ENCODE measurements at regions not wholly inside any gene's neighbourhood (a gene's known extent, or its start where the extent isn't known, plus 50 kb on each side); places are given as distances from the start of the nearest gene placed in this dataset.
"Not testable (repeated sequence)": the region's sequence is repeated elsewhere in the genome, so short reads cannot be mapped to it uniquely, and the experiment has no call there.

- no peak for DNase-seq
These were observed 290.5 kb upstream of the EYS start for GRCh38 chr6:65997539-65997938.

GRCh38 chr6:65996096-65996495, 289.1 kb upstream of the EYS start:
- Histone ChIP-seq H3K4me1 (ENCODE audit: control extremely low read depth in 1 of 4, control insufficient read depth in 4 of 4, insufficient read depth in 4 of 4, low read length in 3 of 4) (no peaks in the 10 kb centered on the region), H3K27ac (ENCODE audit: insufficient read depth in 1 of 2, low read depth in 1 of 2, low read length in 2 of 2, poor library complexity in 1 of 2, severe bottlenecking in 2 of 2) (no peak overlapping the region), H3K4me3 (ENCODE audit: control insufficient read depth in 1 of 7, extremely low read depth in 1 of 7, insufficient read depth in 4 of 7, low read depth in 2 of 7, low read length in 6 of 7) (no peak overlapping the region), H3K36me3 (ENCODE audit: control insufficient read depth in 4 of 4, insufficient read depth in 4 of 4, low read length in 3 of 4) (no peaks in the 10 kb centered on the region), H3K9me3 (ENCODE audit: control extremely low read depth in 1 of 5, control insufficient read depth in 4 of 5, insufficient read depth in 2 of 5, low read depth in 1 of 5, low read length in 4 of 5) (peaks cover 0 to 2% (median 0%) of the 10 kb centered on the region in 5 experiments), H3K27me3 (replicated peaks in 2 of 5; ENCODE audit: control insufficient read depth in 4 of 5, insufficient read depth in 5 of 5, low read length in 4 of 5) (no peaks in the 10 kb centered on the region)
- POLR2A ChIA-PET = no interaction called here
- CTCF ChIA-PET = no interaction called here
- no peak for DNase-seq
- WGBS (ENCODE audit: insufficient coverage) = no CpG with 5 or more reads among the region's 1 CpG

More at GRCh38 chr6:65997539-65997938, 290.5 kb upstream of the EYS start:
- ChIA-PET POLR2A (no interaction called here), CTCF (no interaction called here)
- H3K36me3 ChIP-seq (ENCODE audit: control insufficient read depth in 4 of 4, insufficient read depth in 4 of 4, low read length in 3 of 4) = no peaks in the 10 kb centered on the region
- no peaks in the 10 kb centered on the region for H3K27me3 ChIP-seq (replicated peaks in 2 of 5; ENCODE audit: control insufficient read depth in 4 of 5, insufficient read depth in 5 of 5, low read length in 4 of 5)
- H3K9me3 ChIP-seq (ENCODE audit: control extremely low read depth in 1 of 5, control insufficient read depth in 4 of 5, insufficient read depth in 2 of 5, low read depth in 1 of 5, low read length in 4 of 5) = peaks cover 0 to 2% (median 0%) of the 10 kb centered on the region in 5 experiments
- no peaks in the 10 kb centered on the region for H3K4me1 ChIP-seq (ENCODE audit: control extremely low read depth in 1 of 4, control insufficient read depth in 4 of 4, insufficient read depth in 4 of 4, low read length in 3 of 4)
- no peak overlapping the region for H3K27ac ChIP-seq (ENCODE audit: insufficient read depth in 1 of 2, low read depth in 1 of 2, low read length in 2 of 2, poor library complexity in 1 of 2, severe bottlenecking in 2 of 2)
- no CpG with 5 or more reads among the region's 1 CpG for WGBS (ENCODE audit: insufficient coverage)
- no peak overlapping the region for H3K4me3 ChIP-seq (ENCODE audit: control insufficient read depth in 1 of 7, extremely low read depth in 1 of 7, insufficient read depth in 4 of 7, low read depth in 2 of 7, low read length in 6 of 7)

GRCh38 chr6:65989676-65990075, 282.6 kb upstream of the EYS start:
- 94% methylated on average over 5 of the region's 5 CpGs for WGBS (ENCODE audit: insufficient coverage)
- Histone ChIP-seq H3K27ac (ENCODE audit: insufficient read depth in 1 of 2, low read depth in 1 of 2, low read length in 2 of 2, poor library complexity in 1 of 2, severe bottlenecking in 2 of 2) (no peak overlapping the region), H3K4me3 (ENCODE audit: control insufficient read depth in 1 of 7, extremely low read depth in 1 of 7, insufficient read depth in 4 of 7, low read depth in 2 of 7, low read length in 6 of 7) (no peak overlapping the region), H3K36me3 (ENCODE audit: control insufficient read depth in 4 of 4, insufficient read depth in 4 of 4, low read length in 3 of 4) (no peaks in the 10 kb centered on the region), H3K9me3 (ENCODE audit: control extremely low read depth in 1 of 5, control insufficient read depth in 4 of 5, insufficient read depth in 2 of 5, low read depth in 1 of 5, low read length in 4 of 5) (no peaks in the 10 kb centered on the region), H3K4me1 (ENCODE audit: control extremely low read depth in 1 of 4, control insufficient read depth in 4 of 4, insufficient read depth in 4 of 4, low read length in 3 of 4) (no peaks in the 10 kb centered on the region), H3K27me3 (replicated peaks in 2 of 5; ENCODE audit: control insufficient read depth in 4 of 5, insufficient read depth in 5 of 5, low read length in 4 of 5) (no peaks in the 10 kb centered on the region)
- ChIA-PET POLR2A (no interaction called here), CTCF (no interaction called here)
- DNase-seq = no peak

- no peak overlapping the region for H3K4me3 ChIP-seq (ENCODE audit: control insufficient read depth in 1 of 7, extremely low read depth in 1 of 7, insufficient read depth in 4 of 7, low read depth in 2 of 7, low read length in 6 of 7)
- ChIA-PET POLR2A (no interaction called here), CTCF (no interaction called here)
- DNase-seq = no peak
- no peaks in the 10 kb centered on the region for H3K36me3 ChIP-seq (ENCODE audit: control insufficient read depth in 4 of 4, insufficient read depth in 4 of 4, low read length in 3 of 4)
- H3K9me3 ChIP-seq (ENCODE audit: control extremely low read depth in 1 of 5, control insufficient read depth in 4 of 5, insufficient read depth in 2 of 5, low read depth in 1 of 5, low read length in 4 of 5) = no peaks in the 10 kb centered on the region
- H3K27me3 ChIP-seq (replicated peaks in 2 of 5; ENCODE audit: control insufficient read depth in 4 of 5, insufficient read depth in 5 of 5, low read length in 4 of 5) = no peaks in the 10 kb centered on the region
- H3K27ac ChIP-seq (ENCODE audit: insufficient read depth in 1 of 2, low read depth in 1 of 2, low read length in 2 of 2, poor library complexity in 1 of 2, severe bottlenecking in 2 of 2) = no peak overlapping the region
- WGBS (ENCODE audit: insufficient coverage) = no CpG with 5 or more reads among the region's 1 CpG
- no peaks in the 10 kb centered on the region for H3K4me1 ChIP-seq (ENCODE audit: control extremely low read depth in 1 of 4, control insufficient read depth in 4 of 4, insufficient read depth in 4 of 4, low read length in 3 of 4)
These were observed 281.0 kb upstream of the EYS start for GRCh38 chr6:65988006-65988405.

GRCh38 chr6:65984089-65984488, 277.1 kb upstream of the EYS start:
- no CpG with 5 or more reads among the region's 2 CpGs for WGBS (ENCODE audit: insufficient coverage)
- Histone ChIP-seq H3K4me3 (ENCODE audit: control insufficient read depth in 1 of 7, extremely low read depth in 1 of 7, insufficient read depth in 4 of 7, low read depth in 2 of 7, low read length in 6 of 7) (no peak overlapping the region), H3K27ac (ENCODE audit: insufficient read depth in 1 of 2, low read depth in 1 of 2, low read length in 2 of 2, poor library complexity in 1 of 2, severe bottlenecking in 2 of 2) (no peak overlapping the region), H3K27me3 (replicated peaks in 2 of 5; ENCODE audit: control insufficient read depth in 4 of 5, insufficient read depth in 5 of 5, low read length in 4 of 5) (no peaks in the 10 kb centered on the region), H3K4me1 (ENCODE audit: control extremely low read depth in 1 of 4, control insufficient read depth in 4 of 4, insufficient read depth in 4 of 4, low read length in 3 of 4) (no peaks in the 10 kb centered on the region), H3K9me3 (ENCODE audit: control extremely low read depth in 1 of 5, control insufficient read depth in 4 of 5, insufficient read depth in 2 of 5, low read depth in 1 of 5, low read length in 4 of 5) (no peaks in the 10 kb centered on the region), H3K36me3 (ENCODE audit: control insufficient read depth in 4 of 4, insufficient read depth in 4 of 4, low read length in 3 of 4) (no peaks in the 10 kb centered on the region)
- DNase-seq = no peak
- CTCF ChIA-PET = no interaction called here
- POLR2A ChIA-PET = no interaction called here

GRCh38 chr6:65979120-65979519, 272.1 kb upstream of the EYS start:
- Histone ChIP-seq H3K4me3 (ENCODE audit: control insufficient read depth in 1 of 7, extremely low read depth in 1 of 7, insufficient read depth in 4 of 7, low read depth in 2 of 7, low read length in 6 of 7) (no peak overlapping the region), H3K4me1 (ENCODE audit: control extremely low read depth in 1 of 4, control insufficient read depth in 4 of 4, insufficient read depth in 4 of 4, low read length in 3 of 4) (no peaks in the 10 kb centered on the region), H3K36me3 (ENCODE audit: control insufficient read depth in 4 of 4, insufficient read depth in 4 of 4, low read length in 3 of 4) (no peaks in the 10 kb centered on the region), H3K9me3 (ENCODE audit: control extremely low read depth in 1 of 5, control insufficient read depth in 4 of 5, insufficient read depth in 2 of 5, low read depth in 1 of 5, low read length in 4 of 5) (no peaks in the 10 kb centered on the region), H3K27me3 (replicated peaks in 2 of 5; ENCODE audit: control insufficient read depth in 4 of 5, insufficient read depth in 5 of 5, low read length in 4 of 5) (no peaks in the 10 kb centered on the region), H3K27ac (ENCODE audit: insufficient read depth in 1 of 2, low read depth in 1 of 2, low read length in 2 of 2, poor library complexity in 1 of 2, severe bottlenecking in 2 of 2) (no peak overlapping the region)
- no peak for DNase-seq
- POLR2A ChIA-PET = no interaction called here
- no CpG with 5 or more reads among the region's 2 CpGs for WGBS (ENCODE audit: insufficient coverage)
- CTCF ChIA-PET = no interaction called here

GRCh38 chr6:65971252-65971651, 264.2 kb upstream of the EYS start:
- 98% methylated on average over 6 of the region's 9 CpGs for WGBS (ENCODE audit: insufficient coverage)
- H3K4me1 ChIP-seq (ENCODE audit: control extremely low read depth in 1 of 4, control insufficient read depth in 4 of 4, insufficient read depth in 4 of 4, low read length in 3 of 4); H3K4me3 ChIP-seq (ENCODE audit: control insufficient read depth in 1 of 7, extremely low read depth in 1 of 7, insufficient read depth in 4 of 7, low read depth in 2 of 7, low read length in 6 of 7); H3K36me3 ChIP-seq (ENCODE audit: control insufficient read depth in 4 of 4, insufficient read depth in 4 of 4, low read length in 3 of 4); CTCF ChIA-PET; H3K27me3 ChIP-seq (replicated peaks in 2 of 5; ENCODE audit: control insufficient read depth in 4 of 5, insufficient read depth in 5 of 5, low read length in 4 of 5); DNase-seq; H3K9me3 ChIP-seq (ENCODE audit: control extremely low read depth in 1 of 5, control insufficient read depth in 4 of 5, insufficient read depth in 2 of 5, low read depth in 1 of 5, low read length in 4 of 5); H3K27ac ChIP-seq (ENCODE audit: insufficient read depth in 1 of 2, low read depth in 1 of 2, low read length in 2 of 2, poor library complexity in 1 of 2, severe bottlenecking in 2 of 2); POLR2A ChIA-PET: not testable (repeated sequence)

GRCh38 chr6:65964261-65964660, 257.2 kb upstream of the EYS start:
- H3K4me3 ChIP-seq (ENCODE audit: control insufficient read depth in 1 of 7, extremely low read depth in 1 of 7, insufficient read depth in 4 of 7, low read depth in 2 of 7, low read length in 6 of 7) = no peak overlapping the region
- CTCF ChIA-PET = no interaction called here

More at GRCh38 chr6:65964261-65964660, 257.2 kb upstream of the EYS start:
- H3K27ac ChIP-seq (ENCODE audit: insufficient read depth in 1 of 2, low read depth in 1 of 2, low read length in 2 of 2, poor library complexity in 1 of 2, severe bottlenecking in 2 of 2) = no peak overlapping the region
- H3K4me1 ChIP-seq (ENCODE audit: control extremely low read depth in 1 of 4, control insufficient read depth in 4 of 4, insufficient read depth in 4 of 4, low read length in 3 of 4) = no peaks in the 10 kb centered on the region
- POLR2A ChIA-PET = no interaction called here
- DNase-seq = no peak
- no peaks in the 10 kb centered on the region for H3K27me3 ChIP-seq (replicated peaks in 2 of 5; ENCODE audit: control insufficient read depth in 4 of 5, insufficient read depth in 5 of 5, low read length in 4 of 5)
- H3K36me3 ChIP-seq (ENCODE audit: control insufficient read depth in 4 of 4, insufficient read depth in 4 of 4, low read length in 3 of 4) = no peaks in the 10 kb centered on the region
- H3K9me3 ChIP-seq (ENCODE audit: control extremely low read depth in 1 of 5, control insufficient read depth in 4 of 5, insufficient read depth in 2 of 5, low read depth in 1 of 5, low read length in 4 of 5) = no peaks in the 10 kb centered on the region

Data from common myeloid progenitor, CD34-positive (primary cell).